GM12891 (cell line): ENCODE measurements at regions not wholly inside any gene's neighbourhood (a gene's known extent, or its start where the extent isn't known, plus 50 kb on each side); places are given as distances from the start of the nearest gene placed in this dataset.

Experiments
- DNase-seq: peaks from one replicate; pipeline ENCODE4 v3.0.0; 2011; ENCODE audit warnings: low spot score; ENCODE audit not compliant: insufficient read length
- FAIRE-seq: peaks from 2 replicates; lab custom pipeline; 2011; peaks lifted over from hg19 to GRCh38; lab: Jason Lieb, UNC
- PAX5 ChIP-seq: IDR thresholded peaks from 2 replicates; pipeline ENCODE4 v1.6.1; 2011; ENCODE audit warnings: low read length, moderate library complexity, mild to moderate bottlenecking; ENCODE audit not compliant: insufficient read depth, severe bottlenecking
- POLR2A ChIP-seq: IDR thresholded peaks from 2 replicates; pipeline ENCODE4 v1.6.1; 2011; ENCODE audit warnings: low read depth, low read length, control low read depth
- POLR2AphosphoS5 ChIP-seq: IDR thresholded peaks from 2 replicates; pipeline ENCODE4 v1.6.1; 2011; ENCODE audit warnings: low read depth, low read length, control low read depth
- POU2F2 ChIP-seq: IDR thresholded peaks from 2 replicates; pipeline ENCODE4 v1.6.1; 2011; ENCODE audit warnings: low read depth, mild to moderate bottlenecking, control low read depth, low read length, moderate library complexity
- SPI1 ChIP-seq: IDR thresholded peaks from 2 replicates; pipeline ENCODE4 v1.6.1; 2011; ENCODE audit warnings: low read depth, low read length, control low read depth
- TAF1 ChIP-seq: IDR thresholded peaks from 2 replicates; pipeline ENCODE4 v1.6.1; 2011; ENCODE audit warnings: low read depth, low read length, control low read depth

- TF ChIP-seq POLR2AphosphoS5, result no peak
- no peak for TF ChIP-seq PAX5
- no peak for TF ChIP-seq POU2F2
- TF ChIP-seq POLR2A, result no peak
- no peak for TF ChIP-seq SPI1
- TF ChIP-seq TAF1, result no peak
- FAIRE-seq, result no peak
- no peak for DNase-seq
These were observed 523.2 kb upstream of the IGFBP7 start for GRCh38 chr4:57633212-57633859.

GRCh38 chr4:57632564-57632963, 522.4 kb upstream of the IGFBP7 start:
- DNase-seq, result no peak
- TF ChIP-seq POU2F2 (no peak), POLR2A (no peak), POLR2AphosphoS5 (no peak), PAX5 (no peak), SPI1 (no peak), TAF1 (no peak)

DNA sequence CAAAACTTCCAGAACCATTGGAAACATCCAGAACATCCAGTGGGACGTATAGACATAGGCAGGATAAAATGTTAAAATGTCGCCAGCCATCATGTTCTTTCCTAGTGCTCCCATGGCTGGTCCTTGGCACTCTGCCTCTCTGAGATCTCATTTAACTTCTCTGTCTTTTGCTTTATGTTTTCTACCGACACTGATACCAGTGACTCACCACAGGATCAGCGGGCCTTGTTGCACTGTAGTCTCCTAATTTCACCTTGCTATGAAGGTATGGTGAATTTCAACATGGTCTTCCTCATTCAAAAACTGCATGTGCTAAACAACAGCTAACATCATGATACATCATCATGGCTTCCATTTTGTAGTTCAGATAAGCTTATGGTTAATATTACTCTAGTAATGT, 521.0 kb upstream of the IGFBP7 start:
- FAIRE-seq (no peak), DNase-seq (no peak)
- TF ChIP-seq SPI1 (no peak), PAX5 (no peak), POLR2AphosphoS5 (no peak), TAF1 (no peak), POU2F2 (no peak), POLR2A (no peak)

More at GRCh38 chr4:57632564-57632963, 522.4 kb upstream of the IGFBP7 start:
- FAIRE-seq, result no peak

GRCh38 chr4:57628004-57628403, 517.8 kb upstream of the IGFBP7 start:
- DNase-seq (no peak), FAIRE-seq (no peak)
- TF ChIP-seq POU2F2 (no peak), POLR2AphosphoS5 (no peak), TAF1 (no peak), POLR2A (no peak)

DNA sequence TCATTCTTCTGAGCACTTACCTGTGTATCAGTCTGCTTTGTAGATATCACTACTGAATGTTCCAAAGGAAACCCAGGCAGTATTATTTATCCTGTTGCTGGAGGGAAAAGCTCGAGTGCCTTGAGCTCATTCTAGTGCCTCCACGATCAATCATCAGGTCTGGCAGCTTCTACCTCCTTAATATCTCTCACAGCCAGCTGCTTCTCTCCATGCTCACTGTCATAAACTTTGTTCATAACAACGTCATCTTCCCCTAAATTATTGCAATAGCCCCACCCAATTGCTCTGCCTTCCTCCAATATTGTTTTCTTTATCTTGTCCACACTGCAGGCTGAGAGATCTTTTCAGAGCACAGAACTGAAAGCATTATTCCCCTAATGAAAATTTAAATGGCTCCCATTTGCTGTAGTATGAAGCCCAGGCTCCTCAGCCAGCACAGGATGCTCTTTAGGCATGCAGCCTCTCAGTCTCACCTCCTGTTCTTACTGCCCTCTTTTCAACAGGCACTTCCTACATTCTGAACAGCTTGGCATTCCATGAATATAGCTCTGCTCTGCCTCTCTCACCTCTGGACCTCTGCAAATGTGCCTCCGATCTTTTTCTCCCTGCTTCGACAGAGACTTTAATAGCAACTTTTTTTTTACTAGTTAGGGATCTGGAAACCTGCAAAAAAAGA, 504.2 kb upstream of the IGFBP7 start:
- TF ChIP-seq PAX5 (no peak), POU2F2 (no peak), TAF1 (no peak), SPI1 (no peak), POLR2AphosphoS5 (no peak), POLR2A (no peak)
- FAIRE-seq (no peak), DNase-seq (no peak)

GRCh38 chr4:57612279-57612678, 502.1 kb upstream of the IGFBP7 start:
- no peak for FAIRE-seq
- TF ChIP-seq POLR2A (no peak), POLR2AphosphoS5 (no peak), POU2F2 (no peak), PAX5 (no peak)
- no peak for DNase-seq

- TF ChIP-seq PAX5, result no peak
- no peak for TF ChIP-seq POLR2AphosphoS5
- no peak for TF ChIP-seq POU2F2
- TF ChIP-seq SPI1, result no peak
- no peak for TF ChIP-seq POLR2A
- no peak for TF ChIP-seq TAF1
- FAIRE-seq, result no peak
- DNase-seq, result no peak
These were observed 497.5 kb upstream of the IGFBP7 start for GRCh38 chr4:57607566-57608180.

GRCh38 chr4:57605376-57605775, 495.2 kb upstream of the IGFBP7 start:
- TF ChIP-seq POLR2A, result no peak
- TF ChIP-seq SPI1, result no peak
- TF ChIP-seq POU2F2, result no peak
- TF ChIP-seq TAF1, result no peak
- TF ChIP-seq PAX5, result no peak
- no peak for TF ChIP-seq POLR2AphosphoS5
- no peak for FAIRE-seq
- DNase-seq, result no peak

DNA sequence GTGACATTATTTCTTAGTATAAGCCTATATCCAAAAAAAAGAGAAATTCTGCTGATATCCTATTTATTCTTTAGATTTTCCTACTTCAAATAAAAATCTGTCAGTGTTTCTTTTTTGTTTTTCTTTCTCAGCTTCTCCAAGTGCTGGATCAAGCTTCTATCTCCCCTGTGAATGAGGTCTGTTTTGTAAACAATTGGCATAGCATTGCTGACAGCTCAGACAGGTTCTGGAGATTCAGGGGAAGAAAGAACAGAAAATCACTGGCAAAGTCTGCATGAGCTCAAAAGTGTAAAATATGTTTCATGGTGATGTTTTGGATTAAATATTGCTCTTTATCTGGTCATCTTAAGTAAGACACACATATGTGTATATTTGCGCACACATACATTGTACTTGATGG, 492.0 kb upstream of the IGFBP7 start:
- FAIRE-seq (no peak), DNase-seq (no peak)
- TF ChIP-seq POU2F2, result no peak
- TF ChIP-seq POLR2A, result no peak
- TF ChIP-seq TAF1, result no peak
- no peak for TF ChIP-seq SPI1
- no peak for TF ChIP-seq PAX5
